A673 (cell line): ENCODE measurements at regions not wholly inside any gene's neighbourhood (a gene's known extent, or its start where the extent isn't known, plus 50 kb on each side); places are given as distances from the start of the nearest gene placed in this dataset.

Experiments
- EZH2 ChIP-seq: fragments of 200-600 bp; sonication (generic); IDR thresholded peaks from 2 replicates; pipeline ENCODE4 v1.6.1; 2017; ENCODE audit warnings: borderline replicate concordance, low read depth, mild to moderate bottlenecking, mixed read lengths, antibody characterized with exemption, low read length; ENCODE audit not compliant: poor library complexity, severe bottlenecking
- TF ChIP-seq, protein P1 (sequence below): fragments of 300-800, 200-600 bp; sonication (generic); conservative IDR thresholded peaks from 2 replicates; pipeline ENCODE4 v1.5.1; 2017; ENCODE audit warnings: low read depth, mild to moderate bottlenecking, antibody characterized with exemption, low read length, moderate library complexity, mixed read lengths

DNA sequence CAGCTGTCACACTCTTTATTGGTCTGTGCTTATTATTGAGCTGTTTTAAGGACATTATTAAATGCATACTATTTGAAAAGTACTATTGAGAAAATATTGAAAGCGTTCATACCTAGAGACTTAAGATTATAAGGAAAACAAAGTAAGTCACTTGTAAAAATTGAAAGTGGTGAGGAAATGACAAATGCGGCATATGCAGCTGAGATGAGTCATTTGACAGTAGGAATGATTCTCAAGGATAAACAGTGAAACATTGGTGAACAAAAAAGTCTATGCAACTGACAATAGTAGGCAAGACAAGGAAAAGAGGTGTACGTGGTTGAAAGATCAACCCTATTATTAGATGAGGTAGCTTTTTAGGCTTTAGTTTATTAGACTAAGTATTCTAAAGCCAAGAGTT is 82.6 kb upstream of the MAP10 start:
- TF ChIP-seq, protein P1, sequence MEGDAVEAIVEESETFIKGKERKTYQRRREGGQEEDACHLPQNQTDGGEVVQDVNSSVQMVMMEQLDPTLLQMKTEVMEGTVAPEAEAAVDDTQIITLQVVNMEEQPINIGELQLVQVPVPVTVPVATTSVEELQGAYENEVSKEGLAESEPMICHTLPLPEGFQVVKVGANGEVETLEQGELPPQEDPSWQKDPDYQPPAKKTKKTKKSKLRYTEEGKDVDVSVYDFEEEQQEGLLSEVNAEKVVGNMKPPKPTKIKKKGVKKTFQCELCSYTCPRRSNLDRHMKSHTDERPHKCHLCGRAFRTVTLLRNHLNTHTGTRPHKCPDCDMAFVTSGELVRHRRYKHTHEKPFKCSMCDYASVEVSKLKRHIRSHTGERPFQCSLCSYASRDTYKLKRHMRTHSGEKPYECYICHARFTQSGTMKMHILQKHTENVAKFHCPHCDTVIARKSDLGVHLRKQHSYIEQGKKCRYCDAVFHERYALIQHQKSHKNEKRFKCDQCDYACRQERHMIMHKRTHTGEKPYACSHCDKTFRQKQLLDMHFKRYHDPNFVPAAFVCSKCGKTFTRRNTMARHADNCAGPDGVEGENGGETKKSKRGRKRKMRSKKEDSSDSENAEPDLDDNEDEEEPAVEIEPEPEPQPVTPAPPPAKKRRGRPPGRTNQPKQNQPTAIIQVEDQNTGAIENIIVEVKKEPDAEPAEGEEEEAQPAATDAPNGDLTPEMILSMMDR = no peak
- no peak for TF ChIP-seq EZH2
